HepG2 (cell line): ENCODE measurements at regions not wholly inside any gene's neighbourhood (a gene's known extent, or its start where the extent isn't known, plus 50 kb on each side); places are given as distances from the start of the nearest gene placed in this dataset.
A peak's percentile ranks its signal among the peaks of the same experiment; 100 is the strongest.

Source experiments
- ATAC-seq: fragments of 200-7000 bp; cut with Tn5 transposase; 3 replicates; pipeline ENCODE4 v1.9.1; 2020; ENCODE audit warnings: mild to moderate bottlenecking, moderate library complexity
- BruUV-seq: library from RNA; stranded (reverse); fragments of 400-500 nt; replicated peaks from 2 replicates; lab custom pipeline; 2021; lab: Mats Ljungman, UMichigan
- CTCF ChIA-PET: fragments of 300-600 bp; formaldehyde crosslinking; extraction: SDS; loops from one replicate; lab custom pipeline; 2021; ENCODE audit warnings: low total read pairs, inconsistent platforms, low intra/inter-chr PET ratio; lab: Yijun Ruan, JAX
- POLR2A ChIA-PET: fragments of 350-600 bp; sonication (Branson Sonifier 250); formaldehyde crosslinking; loops from one replicate; lab custom pipeline; 2020; ENCODE audit warnings: antibody characterized with exemption, inconsistent platforms; lab: Yijun Ruan, JAX
- DNase-seq: peaks from one replicate; pipeline ENCODE4 v3.0.0-alpha.2; 2015; ENCODE audit warnings: low spot score
- FAIRE-seq: peaks from 3 replicates; lab custom pipeline; 2011; peaks lifted over from hg19 to GRCh38; lab: Jason Lieb, UNC
- H2AFZ ChIP-seq: one replicate; pipeline ENCODE4 v1.6.1; 2011; ENCODE audit warnings: low read length, inconsistent platforms
- H3K27ac ChIP-seq: fragments of 300-600 bp; 3 replicates; pipeline ENCODE4 v1.8.0; 2011; ENCODE audit warnings: mixed run types, mild to moderate bottlenecking, mixed read lengths, low read length, inconsistent platforms; ENCODE audit not compliant: insufficient read depth; ENCODE audit errors: extremely low read length
- H3K27me3 ChIP-seq, 2 experiments: fragments of 200-600 bp in 1 of 2; 2 replicates in 1 of 2; 3 replicates in 1 of 2; pipeline versions ENCODE4 v1.6.0 to v1.8.0; 2011; ENCODE audit warnings: low read length in 2 of 2, mild to moderate bottlenecking in 2 of 2, moderate library complexity in 2 of 2, inconsistent platforms in 1 of 2; ENCODE audit not compliant: insufficient read depth in 2 of 2, control insufficient read depth in 1 of 2
- H3K36me3 ChIP-seq, 2 experiments: fragments of 200-600 bp in 1 of 2; replicated peaks in 1 of 2; 2 replicates in 1 of 2; 3 replicates in 1 of 2; pipeline versions ENCODE4 v1.5.1 to v1.8.0; 2011; ENCODE audit warnings: low read length in 2 of 2, inconsistent platforms in 1 of 2; ENCODE audit not compliant: insufficient read depth in 2 of 2, control insufficient read depth in 1 of 2
- H3K4me1 ChIP-seq: 2 replicates; pipeline ENCODE4 v1.5.1; 2012; ENCODE audit warnings: low read length, inconsistent platforms; ENCODE audit not compliant: insufficient read depth
- H3K4me2 ChIP-seq: 2 replicates; pipeline ENCODE4 v1.6.0; 2011; ENCODE audit warnings: low read depth, low read length, inconsistent platforms
- H3K4me3 ChIP-seq, 3 experiments: fragments of 200-600 bp in 1 of 3; sonication (generic), shearing (Covaris generic) in 1 of 3; replicated peaks in 1 of 3; 2 replicates each; pipeline ENCODE4 v1.5.1; 2011 to 2016; ENCODE audit warnings: low read length in 3 of 3, inconsistent platforms in 2 of 3, low read depth in 2 of 3, mild to moderate bottlenecking in 2 of 3, control low read depth in 1 of 3, mixed read lengths in 1 of 3; ENCODE audit not compliant: insufficient read depth in 1 of 3
- H3K79me2 ChIP-seq: one replicate; pipeline ENCODE4 v1.6.1; 2011; ENCODE audit warnings: low read length, inconsistent platforms; ENCODE audit not compliant: insufficient read depth
- H3K9ac ChIP-seq: 2 replicates; pipeline ENCODE4 v1.6.0; 2011; ENCODE audit warnings: mild to moderate bottlenecking, low read depth, low read length, inconsistent platforms; ENCODE audit not compliant: insufficient read depth
- H3K9me3 ChIP-seq: 2 replicates; pipeline ENCODE4 v1.5.1; 2012; ENCODE audit warnings: mild to moderate bottlenecking, low read length
- H4K20me1 ChIP-seq: 2 replicates; pipeline ENCODE4 v1.6.0; 2011; ENCODE audit warnings: inconsistent platforms, mild to moderate bottlenecking, low read length, moderate library complexity; ENCODE audit not compliant: insufficient read depth
- ARHGAP35 ChIP-seq: sonication (generic); formaldehyde crosslinking; IDR thresholded peaks from 2 replicates; pipeline ENCODE4 v1.9.0; 2022; ENCODE audit warnings: mild to moderate bottlenecking, inconsistent platforms, moderate library complexity, missing genetic modification reagents, borderline replicate concordance
- BHLHE40 ChIP-seq: IDR thresholded peaks from 2 replicates; pipeline ENCODE4 v1.6.1; 2011; ENCODE audit warnings: low read length, improper control_type of control experiment
- ETV5 ChIP-seq: IDR thresholded peaks from 2 replicates; pipeline ENCODE4 v1.6.1; 2018; ENCODE audit warnings: missing biosample characterization, missing genetic modification reagents, inconsistent platforms, borderline replicate concordance
- FOSL2 ChIP-seq: sonication (generic); formaldehyde crosslinking; IDR thresholded peaks from 2 replicates; pipeline ENCODE4 v1.4.0; 2020; ENCODE audit warnings: missing genetic modification reagents
- NFE2L1 ChIP-seq: sonication (generic); formaldehyde crosslinking; IDR thresholded peaks from 2 replicates; pipeline ENCODE4 v1.4.0; 2020; ENCODE audit warnings: missing genetic modification reagents, mild to moderate bottlenecking, borderline replicate concordance
- NFKBIZ ChIP-seq: IDR thresholded peaks from 2 replicates; pipeline ENCODE4 v1.6.1; 2018; ENCODE audit warnings: missing genetic modification reagents, missing compliant biosample characterization
- NR2F1 ChIP-seq, 2 experiments: fragments of 450-650 bp in 1 of 2; formaldehyde crosslinking in 1 of 2; IDR thresholded peaks; 2 replicates each; pipeline versions ENCODE4 v1.5.0 to v1.6.1; 2016 to 2020; ENCODE audit warnings: mild to moderate bottlenecking in 1 of 2, missing compliant biosample characterization in 1 of 2, missing genetic modification reagents in 1 of 2, moderate library complexity in 1 of 2
- PPARG ChIP-seq: conservative IDR thresholded peaks from 2 replicates; pipeline ENCODE4 v1.6.1; 2016; ENCODE audit warnings: missing biosample characterization, missing genetic modification reagents
- SIX4 ChIP-seq: sonication (generic); formaldehyde crosslinking; IDR thresholded peaks from 2 replicates; pipeline ENCODE4 v1.4.0; 2020; ENCODE audit warnings: missing genetic modification reagents
- SRF ChIP-seq: IDR thresholded peaks from 2 replicates; pipeline ENCODE4 v1.6.1; 2011; ENCODE audit warnings: mild to moderate bottlenecking, low read depth, low read length, moderate library complexity
- SRY ChIP-seq: sonication (generic); formaldehyde crosslinking; IDR thresholded peaks from 2 replicates; pipeline ENCODE4 v1.8.0; 2022; ENCODE audit warnings: mild to moderate bottlenecking, missing genetic modification reagents
- TGIF2 ChIP-seq: IDR thresholded peaks from 2 replicates; pipeline ENCODE4 v1.6.1; 2016; ENCODE audit warnings: control low read depth, missing compliant biosample characterization
- ZNF329 ChIP-seq: sonication (generic); formaldehyde crosslinking; IDR thresholded peaks from 2 replicates; pipeline ENCODE4 v1.9.0; 2021; ENCODE audit warnings: low read depth, mild to moderate bottlenecking, missing genetic modification reagents
- ZNF557 ChIP-seq: sonication (generic); formaldehyde crosslinking; IDR thresholded peaks from 2 replicates; pipeline ENCODE4 v1.4.0; 2020; ENCODE audit warnings: missing genetic modification reagents
- ZNF558 ChIP-seq: sonication (generic); formaldehyde crosslinking; IDR thresholded peaks from 2 replicates; pipeline ENCODE4 v1.9.0; 2022; ENCODE audit warnings: mild to moderate bottlenecking, missing genetic modification reagents, borderline replicate concordance
- ZNF670 ChIP-seq: sonication (generic); formaldehyde crosslinking; IDR thresholded peaks from 2 replicates; pipeline ENCODE4 v1.8.0; 2022; ENCODE audit warnings: mild to moderate bottlenecking, missing genetic modification reagents, borderline replicate concordance
- ZNF782 ChIP-seq: sonication (generic); formaldehyde crosslinking; IDR thresholded peaks from 2 replicates; pipeline ENCODE4 v1.4.0; 2020; ENCODE audit warnings: missing genetic modification reagents, mild to moderate bottlenecking, borderline replicate concordance
- WGBS: methylation state at CpG from one replicate; pipeline ENCODE4 v1.1.6; 2017; ENCODE audit warnings: low lambda C conversion rate; 5-methylcytosine and 5-hydroxymethylcytosine counted together
- in situ Hi-C: cut with HindIII; loops from 2 replicates; pipeline ENCODE4 v1.10.0; 2017; ENCODE audit warnings: low pct_unique_long_range_greater_than_20kb; ENCODE audit not compliant: extremely low pct_ligation_motif_present
- intact Hi-C: fragments of 100-400 bp; cut with micrococcal nuclease; formaldehyde crosslinking; loops from one replicate; pipeline ENCODE4 v1.10.0; 2022; ENCODE audit not compliant: unreplicated experiment
- TF ChIP-seq, protein P1 (sequence below): sonication (generic); formaldehyde crosslinking; IDR thresholded peaks from 2 replicates; pipeline ENCODE4 v1.8.0; 2022; ENCODE audit warnings: low read depth, missing genetic modification reagents
- TF ChIP-seq, protein P2 (sequence below), 2 experiments: sonication (generic) in 1 of 2; formaldehyde crosslinking in 1 of 2; IDR thresholded peaks; 2 replicates each; pipeline versions ENCODE4 v1.5.1 to v1.6.1; 2011 to 2020; ENCODE audit warnings: borderline replicate concordance in 1 of 2, low read depth in 1 of 2, low read length in 1 of 2, mild to moderate bottlenecking in 1 of 2, missing genetic modification reagents in 1 of 2, moderate library complexity in 1 of 2
- TF ChIP-seq, protein P3 (sequence below): sonication (generic); formaldehyde crosslinking; IDR thresholded peaks from 2 replicates; pipeline ENCODE4 v1.8.0; 2022; ENCODE audit warnings: mild to moderate bottlenecking, missing genetic modification reagents, moderate library complexity

DNA sequence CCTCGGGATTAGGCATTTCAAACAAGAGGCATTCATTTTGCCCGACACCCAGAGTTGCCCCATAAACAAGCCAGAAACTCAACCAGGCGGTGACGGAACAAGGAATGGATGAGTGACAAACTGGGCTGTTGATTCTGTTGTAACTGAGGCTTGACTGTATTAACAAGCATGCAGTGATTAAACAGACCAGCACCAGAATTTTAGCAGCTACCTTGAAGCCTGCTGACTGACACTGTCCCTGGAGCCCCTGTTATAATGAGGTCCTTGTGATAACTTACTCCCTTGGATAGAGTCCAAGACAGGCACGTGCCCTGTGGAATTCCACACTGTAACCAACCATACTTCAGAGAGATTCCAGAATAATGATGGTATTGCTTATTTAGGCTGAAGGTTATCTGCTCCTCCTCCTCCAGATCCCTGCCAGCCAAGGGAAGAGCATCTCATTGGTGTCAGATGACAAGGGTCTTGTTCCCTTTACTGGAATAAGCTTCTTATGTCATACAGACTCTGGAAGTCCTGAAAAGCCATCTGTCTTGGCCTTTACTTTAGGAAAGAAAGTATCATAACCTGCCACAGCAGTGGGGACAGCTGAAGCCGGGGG, 97.1 kb upstream of the RMDN2 start:
- no peaks in the 10 kb centered on the region for H3K36me3 ChIP-seq
- no peak overlapping the region for H3K4me2 ChIP-seq
- CTCF ChIA-PET = no interaction called here
- no peaks in the 10 kb centered on the region for H3K79me2 ChIP-seq
- ATAC-seq = no peak
- 18% methylated on average over 6 of the region's 6 CpGs for WGBS
- no peak for FAIRE-seq
- no peak overlapping the region for H3K4me3 ChIP-seq
- POLR2A ChIA-PET = no interaction called here
- H4K20me1 ChIP-seq = no peaks in the 10 kb centered on the region
- intact Hi-C loops (no loop called here), in situ Hi-C loops (no loop called here)
- peak; percentile 78 for DNase-seq
- no peaks in the 10 kb centered on the region for H3K9me3 ChIP-seq
- no peak overlapping the region for H2AFZ ChIP-seq
- no peak overlapping the region for H3K27ac ChIP-seq
- H3K9ac ChIP-seq = no peak overlapping the region
- H3K27me3 ChIP-seq = peaks cover 0 to 9% of the 10 kb centered on the region in 2 experiments; a peak in 1 of 5 replicates
- BruUV-seq = no TSS peak
- peaks cover 13% of the 10 kb centered on the region for H3K4me1 ChIP-seq
- TF ChIP-seq NFE2L1 (CRISPR knock-in tag) = no peak
- peak; percentile 77 for TF ChIP-seq BHLHE40
- no peak for TF ChIP-seq ZNF782 (CRISPR knock-in tag)
- no peak for TF ChIP-seq ZNF329 (CRISPR knock-in tag)
- peak; percentile 60; the same call in 1 of the 2 replicates for TF ChIP-seq SIX4 (CRISPR knock-in tag)
- no peak for TF ChIP-seq ARHGAP35 (CRISPR knock-in tag)
- TF ChIP-seq SRY = no peak
- TF ChIP-seq ZNF670 (CRISPR knock-in tag) = no peak
- no peak for TF ChIP-seq SRF
- TF ChIP-seq NFKBIZ (CRISPR knock-in tag) = no peak
- TF ChIP-seq TGIF2 (CRISPR knock-in tag) = no peak
- no peak for TF ChIP-seq NR2F1 (CRISPR knock-in tag; IDR thresholded peaks at IDR 0.05)
- TF ChIP-seq, protein P1, sequence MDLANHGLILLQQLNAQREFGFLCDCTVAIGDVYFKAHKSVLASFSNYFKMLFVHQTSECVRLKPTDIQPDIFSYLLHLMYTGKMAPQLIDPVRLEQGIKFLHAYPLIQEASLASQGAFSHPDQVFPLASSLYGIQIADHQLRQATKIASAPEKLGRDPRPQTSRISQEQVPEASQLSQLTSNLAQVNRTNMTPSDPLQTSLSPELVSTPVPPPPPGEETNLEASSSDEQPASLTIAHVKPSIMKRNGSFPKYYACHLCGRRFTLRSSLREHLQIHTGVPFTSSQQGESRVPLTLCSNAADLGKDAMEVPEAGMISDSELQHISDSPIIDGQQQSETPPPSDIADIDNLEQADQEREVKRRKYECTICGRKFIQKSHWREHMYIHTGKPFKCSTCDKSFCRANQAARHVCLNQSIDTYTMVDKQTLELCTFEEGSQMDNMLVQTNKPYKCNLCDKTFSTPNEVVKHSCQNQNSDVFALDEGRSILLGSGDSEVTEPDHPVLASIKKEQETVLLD = no peak
- TF ChIP-seq, protein P2, sequence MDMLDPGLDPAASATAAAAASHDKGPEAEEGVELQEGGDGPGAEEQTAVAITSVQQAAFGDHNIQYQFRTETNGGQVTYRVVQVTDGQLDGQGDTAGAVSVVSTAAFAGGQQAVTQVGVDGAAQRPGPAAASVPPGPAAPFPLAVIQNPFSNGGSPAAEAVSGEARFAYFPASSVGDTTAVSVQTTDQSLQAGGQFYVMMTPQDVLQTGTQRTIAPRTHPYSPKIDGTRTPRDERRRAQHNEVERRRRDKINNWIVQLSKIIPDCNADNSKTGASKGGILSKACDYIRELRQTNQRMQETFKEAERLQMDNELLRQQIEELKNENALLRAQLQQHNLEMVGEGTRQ (IDR thresholded peaks at IDR 0.05; ENCODE audit: low read depth, low read length) = peak; percentile 34; the same call in 1 of the 2 replicates
- TF ChIP-seq, protein P2 (CRISPR knock-in tag; IDR thresholded peaks at IDR 0.05; ENCODE audit: borderline replicate concordance) = no peak
- TF ChIP-seq ETV5 (CRISPR knock-in tag) = no peak
- TF ChIP-seq PPARG (CRISPR knock-in tag) = 0 out of 2 replicates have a peak, but pooled peaks have one; percentile 43
- TF ChIP-seq, protein P3, sequence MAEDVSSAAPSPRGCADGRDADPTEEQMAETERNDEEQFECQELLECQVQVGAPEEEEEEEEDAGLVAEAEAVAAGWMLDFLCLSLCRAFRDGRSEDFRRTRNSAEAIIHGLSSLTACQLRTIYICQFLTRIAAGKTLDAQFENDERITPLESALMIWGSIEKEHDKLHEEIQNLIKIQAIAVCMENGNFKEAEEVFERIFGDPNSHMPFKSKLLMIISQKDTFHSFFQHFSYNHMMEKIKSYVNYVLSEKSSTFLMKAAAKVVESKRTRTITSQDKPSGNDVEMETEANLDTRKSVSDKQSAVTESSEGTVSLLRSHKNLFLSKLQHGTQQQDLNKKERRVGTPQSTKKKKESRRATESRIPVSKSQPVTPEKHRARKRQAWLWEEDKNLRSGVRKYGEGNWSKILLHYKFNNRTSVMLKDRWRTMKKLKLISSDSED (CRISPR knock-in tag) = no peak
- TF ChIP-seq FOSL2 (CRISPR knock-in tag) = 0 out of 2 replicates have a peak, but pooled peaks have one; percentile 29
- no peak for TF ChIP-seq ZNF557
- no peak for TF ChIP-seq ZNF558
